ENCODE measurements at regions not wholly inside any gene's neighbourhood (a gene's known extent, or its start where the extent isn't known, plus 50 kb on each side); places are given as distances from the start of the nearest gene placed in this dataset.

DNA sequence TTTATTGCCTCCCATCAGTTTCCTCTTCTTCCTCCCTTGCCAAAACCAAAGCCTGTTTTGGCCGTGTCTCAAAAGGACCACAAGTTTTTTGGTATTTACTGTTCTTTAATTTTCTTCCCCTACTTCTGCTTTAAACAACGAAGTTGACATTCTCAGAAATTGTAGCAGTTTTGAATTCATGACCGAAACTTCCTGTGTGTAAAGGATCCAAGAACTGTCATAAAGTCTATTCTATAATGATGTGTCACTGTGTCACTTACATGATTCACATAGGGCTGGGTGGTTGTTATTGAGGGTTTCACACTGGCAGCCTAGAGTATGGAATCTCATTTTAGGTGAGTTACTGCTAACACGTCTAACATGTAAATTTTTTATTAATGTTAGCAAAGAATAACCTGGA lies 741.0 kb upstream of the KLHL1 start:
- no peak overlapping the region for H3K27ac ChIP-seq
- TF ChIP-seq, protein P1, sequence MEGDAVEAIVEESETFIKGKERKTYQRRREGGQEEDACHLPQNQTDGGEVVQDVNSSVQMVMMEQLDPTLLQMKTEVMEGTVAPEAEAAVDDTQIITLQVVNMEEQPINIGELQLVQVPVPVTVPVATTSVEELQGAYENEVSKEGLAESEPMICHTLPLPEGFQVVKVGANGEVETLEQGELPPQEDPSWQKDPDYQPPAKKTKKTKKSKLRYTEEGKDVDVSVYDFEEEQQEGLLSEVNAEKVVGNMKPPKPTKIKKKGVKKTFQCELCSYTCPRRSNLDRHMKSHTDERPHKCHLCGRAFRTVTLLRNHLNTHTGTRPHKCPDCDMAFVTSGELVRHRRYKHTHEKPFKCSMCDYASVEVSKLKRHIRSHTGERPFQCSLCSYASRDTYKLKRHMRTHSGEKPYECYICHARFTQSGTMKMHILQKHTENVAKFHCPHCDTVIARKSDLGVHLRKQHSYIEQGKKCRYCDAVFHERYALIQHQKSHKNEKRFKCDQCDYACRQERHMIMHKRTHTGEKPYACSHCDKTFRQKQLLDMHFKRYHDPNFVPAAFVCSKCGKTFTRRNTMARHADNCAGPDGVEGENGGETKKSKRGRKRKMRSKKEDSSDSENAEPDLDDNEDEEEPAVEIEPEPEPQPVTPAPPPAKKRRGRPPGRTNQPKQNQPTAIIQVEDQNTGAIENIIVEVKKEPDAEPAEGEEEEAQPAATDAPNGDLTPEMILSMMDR (IDR thresholded peaks at IDR 0.05) = no peak
- TF ChIP-seq POLR2AphosphoS5 (IDR thresholded peaks at IDR 0.05; ENCODE audit: insufficient read depth in 1 of 2, low read depth in 1 of 2) (no peak), POLR2A (IDR thresholded peaks at IDR 0.05) (no peak)
- H3K36me3 ChIP-seq = no peaks in the 10 kb centered on the region
- H3K4me3 ChIP-seq = no peak overlapping the region
- H3K9me3 ChIP-seq = no peaks in the 10 kb centered on the region
- H3K27me3 ChIP-seq = no peaks in the 10 kb centered on the region
- intact Hi-C loops (cut with DNase I) = no loop called here
- no peak for DNase-seq (ENCODE audit: extremely low spot score in 2 of 2)
- no peaks in the 10 kb centered on the region for H3K4me1 ChIP-seq

DNA sequence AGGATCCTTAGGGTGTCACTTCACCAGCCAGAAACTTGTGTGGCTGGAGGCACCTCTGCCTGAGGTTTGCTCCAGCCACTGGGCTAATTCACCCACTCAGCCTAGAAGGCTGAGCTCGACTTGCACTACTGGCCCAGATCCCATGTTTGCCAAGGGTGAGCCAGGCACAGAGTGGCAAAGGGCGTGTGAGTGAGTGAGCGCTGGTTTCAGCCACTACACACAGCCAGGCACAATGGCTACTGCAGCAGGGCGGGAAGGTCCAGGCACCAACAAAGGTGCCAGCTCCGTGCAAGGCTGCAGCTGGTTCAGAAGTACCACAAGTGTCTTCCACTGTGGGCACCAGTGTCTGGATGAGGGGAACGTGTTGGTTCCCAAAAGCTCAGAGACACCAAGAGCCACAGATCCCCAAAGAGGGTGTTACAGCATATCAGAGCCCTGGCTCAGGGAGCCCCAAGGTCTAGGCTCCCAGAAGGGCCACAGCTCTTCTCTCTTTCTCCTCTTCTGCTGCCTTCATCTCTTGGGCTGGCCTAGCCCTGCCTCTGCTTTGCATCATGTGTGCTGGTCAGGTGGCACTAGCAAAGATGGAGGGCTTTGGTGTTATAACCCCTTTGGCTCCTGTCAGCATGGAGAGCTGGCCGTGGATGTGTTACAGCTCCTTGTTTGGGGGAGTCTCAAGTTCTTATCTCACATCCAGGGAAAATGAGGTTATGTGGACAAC lies 736.3 kb upstream of the KLHL1 start:
- Histone ChIP-seq H3K4me1 (no peaks in the 10 kb centered on the region), H3K27ac (no peak overlapping the region), H3K9me3 (no peaks in the 10 kb centered on the region), H3K4me3 (no peak overlapping the region), H3K27me3 (no peaks in the 10 kb centered on the region), H3K36me3 (no peaks in the 10 kb centered on the region)
- no peak for DNase-seq (ENCODE audit: extremely low spot score in 2 of 2)
- no peak for TF ChIP-seq POLR2AphosphoS5 (IDR thresholded peaks at IDR 0.05; ENCODE audit: insufficient read depth in 1 of 2, low read depth in 1 of 2)
- no peak for TF ChIP-seq POLR2A (IDR thresholded peaks at IDR 0.05)
- TF ChIP-seq, protein P1 (IDR thresholded peaks at IDR 0.05) = no peak
- intact Hi-C loops (cut with DNase I) = no loop called here

DNA sequence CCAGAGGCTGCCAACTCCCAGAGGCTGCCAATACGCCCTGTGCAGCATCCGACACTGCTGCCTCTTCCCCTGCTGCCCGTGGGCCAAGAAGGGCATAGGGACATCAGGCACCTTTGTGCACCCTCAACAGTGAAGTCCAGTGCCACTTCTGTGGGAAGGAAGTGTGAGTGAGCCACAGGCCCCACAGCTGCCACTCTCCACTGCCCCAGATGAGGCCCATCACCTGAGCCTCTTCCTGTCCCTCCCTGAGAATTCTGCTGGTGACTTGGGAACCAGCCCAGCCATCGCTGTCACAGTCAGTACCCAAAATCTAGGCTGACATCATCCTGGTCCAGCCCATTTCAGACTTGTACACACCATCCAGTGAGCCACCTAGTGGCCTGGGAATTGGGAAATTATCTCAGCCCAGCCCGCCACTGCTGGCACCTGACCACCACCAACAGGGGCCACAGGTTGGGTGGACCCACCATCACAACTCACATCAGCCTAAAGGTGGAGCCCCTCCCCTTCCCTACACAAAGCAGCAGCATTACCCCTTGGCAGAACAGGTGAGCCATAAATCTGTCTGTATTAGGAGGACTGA lies 733.9 kb upstream of the KLHL1 start:
- no peaks in the 10 kb centered on the region for H3K36me3 ChIP-seq
- no peaks in the 10 kb centered on the region for H3K4me1 ChIP-seq
- H3K27ac ChIP-seq = no peak overlapping the region
- intact Hi-C loops (cut with DNase I) = no loop called here
- no peaks in the 10 kb centered on the region for H3K9me3 ChIP-seq
- DNase-seq (ENCODE audit: extremely low spot score in 2 of 2) = no peak
- no peak overlapping the region for H3K4me3 ChIP-seq
- H3K27me3 ChIP-seq = no peaks in the 10 kb centered on the region
- TF ChIP-seq POLR2AphosphoS5 (IDR thresholded peaks at IDR 0.05; ENCODE audit: insufficient read depth in 1 of 2, low read depth in 1 of 2) (no peak), POLR2A (IDR thresholded peaks at IDR 0.05) (no peak)
- TF ChIP-seq, protein P1 (IDR thresholded peaks at IDR 0.05) = no peak

DNA sequence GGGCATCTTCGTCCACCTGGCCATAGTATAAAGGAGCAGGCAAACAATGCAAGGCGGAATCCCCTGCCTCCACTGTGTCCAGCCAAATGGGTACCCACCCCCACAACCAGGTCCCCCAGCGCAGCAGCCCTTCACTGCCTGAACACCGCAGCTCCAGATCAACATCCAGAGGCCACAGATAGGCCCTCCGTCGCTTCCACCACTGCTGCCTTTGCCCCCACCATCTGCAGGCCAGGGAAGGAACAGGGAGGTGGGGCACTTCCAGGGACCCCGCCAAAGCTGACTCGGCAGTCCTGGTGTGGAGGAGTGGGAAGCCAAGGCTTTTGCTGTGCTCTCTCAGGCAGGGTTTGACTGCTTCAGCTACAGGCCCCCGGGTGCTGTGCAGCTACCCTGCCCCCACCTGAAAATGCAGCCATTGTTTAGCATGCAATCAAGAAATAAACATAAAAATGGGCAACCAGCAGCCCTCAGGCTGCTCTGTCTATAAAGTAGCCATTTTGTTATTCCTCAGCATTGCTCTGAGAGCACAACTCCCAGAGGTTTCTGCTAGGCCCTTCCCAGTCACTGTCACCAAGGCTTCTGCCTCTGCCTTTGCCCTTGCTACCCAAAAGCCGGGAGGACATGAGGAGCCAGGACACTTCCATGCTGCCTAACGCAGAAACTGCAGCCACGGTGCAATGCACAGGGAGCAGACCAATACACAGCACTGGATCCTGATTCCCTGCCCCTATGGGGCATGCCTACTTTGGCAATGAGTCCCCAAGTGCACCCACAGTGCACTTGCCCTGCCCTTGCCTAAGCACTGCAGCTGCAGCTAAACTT lies 733.2 kb upstream of the KLHL1 start:
- TF ChIP-seq, protein P1 (IDR thresholded peaks at IDR 0.05) = no peak
- TF ChIP-seq POLR2A (IDR thresholded peaks at IDR 0.05) = no peak
- no peak for TF ChIP-seq POLR2AphosphoS5 (IDR thresholded peaks at IDR 0.05; ENCODE audit: insufficient read depth in 1 of 2, low read depth in 1 of 2)
- H3K4me3 ChIP-seq = no peak overlapping the region
- H3K4me1 ChIP-seq = no peaks in the 10 kb centered on the region
- no peaks in the 10 kb centered on the region for H3K27me3 ChIP-seq
- intact Hi-C loops (cut with DNase I) = no loop called here
- H3K9me3 ChIP-seq = no peaks in the 10 kb centered on the region
- no peak overlapping the region for H3K27ac ChIP-seq
- DNase-seq (ENCODE audit: extremely low spot score in 2 of 2) = no peak
- H3K36me3 ChIP-seq = no peaks in the 10 kb centered on the region
